MM.1S (cell line): ENCODE measurements at regions not wholly inside any gene's neighbourhood (a gene's known extent, or its start where the extent isn't known, plus 50 kb on each side); places are given as distances from the start of the nearest gene placed in this dataset.

Experiments
- EZH2 ChIP-seq: fragments of 300-600 bp; sonication (generic); optimal IDR thresholded peaks from 2 replicates; pipeline ENCODE3; 2017; ENCODE audit warnings: low read depth, mild to moderate bottlenecking, antibody characterized with exemption, low read length, mixed read lengths
- EZH2phosphoT487 ChIP-seq: fragments of 300-600 bp; sonication (generic); IDR thresholded peaks from 2 replicates; pipeline ENCODE4 v1.6.1; 2018; ENCODE audit warnings: antibody characterized with exemption, low read length
- TF ChIP-seq, protein P1 (sequence below): fragments of 300-600 bp; sonication (generic); IDR thresholded peaks from 2 replicates; pipeline ENCODE4 v1.5.1; 2016; ENCODE audit warnings: antibody characterized with exemption, low read length, mixed read lengths

DNA sequence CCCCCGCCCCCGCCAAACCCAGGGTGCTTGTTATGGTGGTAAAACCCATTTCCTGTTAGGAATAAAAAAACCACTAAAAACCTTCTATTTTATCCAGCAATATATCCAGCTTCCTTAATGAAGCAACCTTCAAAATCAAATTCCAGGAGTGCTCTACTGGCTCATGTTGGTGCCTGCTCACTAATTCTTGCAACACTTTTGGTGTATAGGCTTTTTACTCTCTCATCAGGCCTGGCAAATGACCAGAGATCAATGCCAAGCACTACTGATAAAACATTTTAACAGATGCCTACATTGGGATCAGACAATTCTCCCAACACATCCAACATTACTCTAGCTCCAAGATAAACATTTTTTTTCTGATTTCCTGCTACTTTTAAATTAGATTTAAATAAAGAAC, 312.4 kb downstream of the KCNJ3 start:
- TF ChIP-seq, protein P1, sequence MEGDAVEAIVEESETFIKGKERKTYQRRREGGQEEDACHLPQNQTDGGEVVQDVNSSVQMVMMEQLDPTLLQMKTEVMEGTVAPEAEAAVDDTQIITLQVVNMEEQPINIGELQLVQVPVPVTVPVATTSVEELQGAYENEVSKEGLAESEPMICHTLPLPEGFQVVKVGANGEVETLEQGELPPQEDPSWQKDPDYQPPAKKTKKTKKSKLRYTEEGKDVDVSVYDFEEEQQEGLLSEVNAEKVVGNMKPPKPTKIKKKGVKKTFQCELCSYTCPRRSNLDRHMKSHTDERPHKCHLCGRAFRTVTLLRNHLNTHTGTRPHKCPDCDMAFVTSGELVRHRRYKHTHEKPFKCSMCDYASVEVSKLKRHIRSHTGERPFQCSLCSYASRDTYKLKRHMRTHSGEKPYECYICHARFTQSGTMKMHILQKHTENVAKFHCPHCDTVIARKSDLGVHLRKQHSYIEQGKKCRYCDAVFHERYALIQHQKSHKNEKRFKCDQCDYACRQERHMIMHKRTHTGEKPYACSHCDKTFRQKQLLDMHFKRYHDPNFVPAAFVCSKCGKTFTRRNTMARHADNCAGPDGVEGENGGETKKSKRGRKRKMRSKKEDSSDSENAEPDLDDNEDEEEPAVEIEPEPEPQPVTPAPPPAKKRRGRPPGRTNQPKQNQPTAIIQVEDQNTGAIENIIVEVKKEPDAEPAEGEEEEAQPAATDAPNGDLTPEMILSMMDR: no peak
- no peak for TF ChIP-seq EZH2phosphoT487
- no peak for TF ChIP-seq EZH2
